ENCODE measurements at regions not wholly inside any gene's neighbourhood (a gene's known extent, or its start where the extent isn't known, plus 50 kb on each side); places are given as distances from the start of the nearest gene placed in this dataset.
"Not testable (repeated sequence)": the region's sequence is repeated elsewhere in the genome, so short reads cannot be mapped to it uniquely, and the experiment has no call there.

DNA sequence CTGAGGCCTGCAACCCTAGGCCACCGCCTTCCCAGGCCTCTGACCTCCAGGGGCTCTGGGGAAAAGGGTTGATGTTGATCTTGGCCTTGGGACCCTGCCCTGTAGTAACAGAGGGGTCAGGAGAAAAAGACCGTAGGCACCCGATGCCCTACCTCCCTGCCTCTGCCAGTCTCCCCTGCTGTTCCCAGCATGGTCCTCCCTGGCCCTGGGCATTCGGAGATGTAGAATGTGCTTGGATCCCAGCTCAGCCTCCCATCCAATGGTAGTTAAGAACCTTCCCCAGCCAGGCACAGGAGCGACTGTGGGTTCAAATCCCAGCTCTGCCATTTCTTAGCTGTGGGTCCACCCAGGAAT, 72.0 kb upstream of the TARDBP start:
- DNase-seq (ENCODE audit: low spot score) = no peak

DNA sequence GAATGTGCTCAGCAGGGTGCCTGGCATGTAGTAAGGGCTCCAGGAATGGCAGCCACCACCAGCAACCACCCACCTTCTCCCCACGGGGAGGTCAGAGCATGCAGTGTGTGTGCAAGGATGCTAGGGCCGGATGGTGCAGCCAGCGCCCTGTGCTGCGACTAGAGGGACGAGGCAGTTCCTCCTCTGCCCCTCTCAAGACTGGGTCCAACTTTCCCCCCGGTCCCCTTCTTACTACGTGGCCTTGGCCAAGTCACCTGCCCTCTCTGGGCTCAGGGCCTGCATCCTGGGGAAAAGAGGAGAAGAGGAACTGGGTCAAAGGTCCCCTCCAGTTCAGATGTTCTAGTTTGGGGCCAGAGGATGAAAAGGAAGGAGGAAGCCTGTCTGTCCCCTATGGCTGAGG, 71.6 kb upstream of the TARDBP start:
- no peak for DNase-seq (ENCODE audit: low spot score)

DNA sequence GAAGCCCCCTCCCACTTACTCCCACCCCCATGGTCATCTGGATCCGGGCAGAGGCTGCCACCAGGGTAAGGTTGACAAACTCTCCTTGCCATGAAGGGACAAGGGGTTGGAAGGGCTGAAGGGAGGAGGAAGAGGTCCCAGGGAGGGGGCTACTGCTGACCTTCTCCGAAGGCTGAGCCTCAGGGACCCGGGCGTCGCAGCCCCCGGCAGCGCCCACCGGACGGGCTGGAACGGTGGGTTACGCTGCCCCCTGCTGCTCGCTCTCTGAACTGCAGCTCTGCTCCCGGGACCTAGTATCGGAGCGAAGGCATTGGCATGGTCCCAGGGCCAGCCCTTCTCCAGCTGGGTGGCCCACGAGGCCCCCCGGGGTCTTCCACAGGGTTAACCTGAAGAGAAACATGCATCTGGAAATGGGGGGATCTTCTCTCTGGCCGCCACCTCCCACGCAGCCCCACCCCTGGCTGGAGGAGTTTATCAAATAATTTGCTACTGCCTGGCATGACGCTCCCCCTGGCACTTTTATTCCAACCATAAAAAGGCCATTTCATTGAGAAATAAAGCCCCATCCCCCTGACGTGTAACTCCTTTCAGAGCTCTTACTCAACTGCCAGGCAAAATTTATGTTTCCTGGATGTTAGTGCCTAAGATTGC, 70.4 kb upstream of the TARDBP start:
- peak; percentile 85 for DNase-seq (ENCODE audit: low spot score)

DNA sequence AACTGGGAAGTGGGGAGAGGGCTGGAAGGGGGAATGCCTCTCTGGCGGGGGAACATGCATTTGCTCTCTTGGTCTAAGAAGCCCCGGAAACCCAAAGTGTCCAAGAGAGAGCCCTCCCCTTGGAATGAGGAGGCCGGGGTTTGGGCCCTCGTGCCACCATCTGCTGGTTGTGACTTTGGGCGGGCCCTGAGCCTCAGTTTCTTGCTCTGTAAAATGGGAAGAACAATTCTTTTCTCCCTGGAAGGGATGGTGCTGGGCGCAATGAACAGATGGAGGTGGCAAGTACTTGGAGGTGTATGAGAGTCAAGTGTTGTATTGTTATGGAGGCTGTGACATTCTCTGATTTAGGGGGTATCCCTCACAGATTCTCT, 69.9 kb upstream of the TARDBP start:
- no peak for DNase-seq (ENCODE audit: low spot score)

DNA sequence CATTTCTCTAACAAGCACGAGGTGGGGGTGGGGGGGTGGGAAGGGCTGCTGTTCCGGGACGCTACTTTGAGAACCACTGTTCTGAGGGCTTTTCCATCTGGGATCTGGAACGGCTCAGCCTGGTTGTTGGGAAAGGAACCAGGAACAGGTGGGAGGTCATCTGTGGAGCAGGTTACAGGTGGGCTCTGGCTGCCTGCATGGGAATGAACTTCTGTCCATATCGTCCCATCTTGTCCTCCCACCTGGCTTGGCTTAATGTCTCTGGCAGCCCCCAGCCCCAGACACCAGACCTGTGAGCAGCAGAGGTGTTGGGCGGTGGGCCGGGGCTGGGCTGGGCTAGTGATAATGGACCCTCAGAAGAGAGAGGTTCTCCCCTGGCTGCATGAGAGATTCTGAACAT, 69.4 kb upstream of the TARDBP start:
- no peak for DNase-seq (ENCODE audit: low spot score)

DNA sequence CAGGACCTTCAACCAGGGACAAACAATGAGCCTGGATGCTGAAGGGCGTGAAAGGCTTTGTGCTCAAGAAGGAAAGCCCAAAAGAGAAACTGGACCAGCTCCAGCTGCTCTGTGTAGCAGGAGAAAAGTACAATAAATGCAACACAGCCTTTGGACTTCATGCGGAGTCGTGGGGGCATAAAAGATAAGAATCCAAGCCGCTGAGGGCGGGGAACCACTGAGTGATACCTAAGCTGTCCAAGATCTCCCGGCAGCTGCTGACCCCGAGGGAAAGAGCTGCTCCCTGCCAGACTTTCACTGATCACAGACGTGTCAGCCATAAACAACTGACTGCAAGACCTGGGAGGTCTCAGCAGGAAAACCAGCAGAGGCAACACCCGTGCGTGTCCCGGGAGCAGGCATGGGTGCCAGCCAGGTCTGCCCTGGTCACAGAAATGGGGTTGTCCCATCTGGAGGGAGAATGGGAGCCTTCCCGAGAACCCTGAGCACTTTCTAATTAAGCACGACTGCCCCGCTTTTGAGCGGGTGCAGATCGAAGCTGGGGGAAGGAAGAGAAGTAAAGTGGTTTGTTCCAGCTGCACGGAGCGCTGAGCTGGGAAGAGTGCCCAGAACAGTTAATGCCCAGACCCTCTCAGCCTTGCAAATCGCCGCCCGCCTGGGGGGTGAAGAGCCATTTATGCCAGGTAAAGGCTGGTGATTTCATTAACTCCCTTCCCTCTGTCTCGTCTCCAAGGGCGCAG, 68.3 kb upstream of the TARDBP start:
- peak; percentile 47 for DNase-seq (ENCODE audit: low spot score)

DNA sequence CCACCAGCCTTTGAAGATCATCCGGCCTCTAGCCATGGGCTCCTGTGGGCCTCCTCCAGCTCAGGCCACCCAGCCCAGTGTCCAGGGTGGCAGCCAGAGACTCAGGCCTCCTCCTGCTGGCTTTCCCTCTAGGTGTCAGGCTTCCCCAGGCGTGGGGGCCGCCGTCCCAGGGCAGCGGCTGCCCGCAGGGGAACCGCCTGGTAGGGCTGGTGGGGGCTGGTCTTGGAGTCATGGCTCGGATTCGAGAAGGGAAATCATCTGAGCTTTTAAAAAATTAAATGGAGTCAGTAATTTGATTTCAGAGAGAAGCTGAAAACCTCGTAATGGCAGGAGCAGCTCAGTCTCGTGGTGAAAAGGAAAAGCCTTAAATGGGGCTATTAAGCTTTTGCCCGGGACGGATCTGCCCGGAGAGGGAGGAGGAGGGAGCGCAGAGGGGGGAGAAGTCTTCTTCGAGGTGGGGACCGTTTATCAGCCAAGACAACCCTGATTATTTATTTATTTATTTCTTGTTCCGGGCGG, 66.4 kb upstream of the TARDBP start:
- no peak for DNase-seq (ENCODE audit: low spot score)

DNA sequence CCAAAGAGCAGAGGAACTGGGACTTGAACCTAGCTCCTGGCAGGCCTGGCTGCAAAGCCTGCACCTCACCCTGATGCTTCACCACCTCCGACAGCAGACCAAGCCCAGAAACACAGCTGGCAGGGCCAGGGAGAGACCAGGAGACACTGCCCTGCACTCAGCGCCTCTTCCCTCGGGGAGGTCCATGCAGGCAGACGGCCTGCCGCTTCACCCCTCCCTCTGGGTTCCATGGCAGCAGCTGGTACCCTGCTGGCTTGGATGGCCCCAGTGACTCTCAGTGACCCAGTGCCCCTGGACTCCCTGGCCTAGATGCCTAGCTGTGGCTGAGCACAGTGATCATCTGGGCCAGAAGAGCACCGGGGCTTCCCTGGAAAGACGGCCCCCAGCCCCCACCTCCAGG, 65.3 kb upstream of the TARDBP start:
- DNase-seq (ENCODE audit: low spot score) = no peak

DNA sequence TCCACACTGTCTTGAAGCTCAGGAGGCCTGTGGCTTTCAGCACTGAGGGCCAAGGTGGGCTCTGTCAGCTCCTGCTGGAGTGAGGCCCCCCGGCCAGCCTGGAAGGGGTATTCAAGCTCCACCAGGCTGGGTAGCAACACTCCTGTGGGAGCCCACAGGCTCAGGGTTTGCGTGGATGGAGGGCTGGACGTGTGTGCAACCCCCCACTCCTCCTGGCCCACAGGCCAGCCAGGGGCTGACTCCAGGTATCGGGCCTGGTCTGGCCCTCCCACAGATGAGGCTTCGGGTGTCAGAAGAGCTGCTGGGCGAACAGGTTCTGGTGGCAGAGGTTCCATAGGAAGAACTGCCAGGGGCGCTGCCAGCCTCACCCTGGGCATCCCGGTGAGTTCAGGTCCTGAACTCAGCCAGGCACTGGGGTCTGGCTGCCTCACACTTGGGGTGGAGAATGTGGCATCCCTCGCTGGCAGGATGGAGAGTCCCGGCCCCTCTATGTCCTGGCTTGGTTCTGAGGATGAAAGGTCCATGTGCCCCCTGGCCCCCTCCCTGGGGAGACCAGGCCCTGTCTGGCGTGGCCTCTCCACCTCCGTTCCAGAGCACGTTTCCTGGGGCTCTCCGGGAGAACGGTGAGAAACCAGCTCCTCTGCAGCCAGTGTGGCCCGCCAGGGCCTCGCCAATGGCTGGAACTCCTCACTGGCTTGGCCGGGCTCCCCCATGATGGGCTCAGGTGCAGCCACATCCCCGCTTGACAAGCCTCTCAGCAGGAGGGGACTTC, 64.6 kb upstream of the TARDBP start:
- no peak for DNase-seq (ENCODE audit: low spot score)

DNA sequence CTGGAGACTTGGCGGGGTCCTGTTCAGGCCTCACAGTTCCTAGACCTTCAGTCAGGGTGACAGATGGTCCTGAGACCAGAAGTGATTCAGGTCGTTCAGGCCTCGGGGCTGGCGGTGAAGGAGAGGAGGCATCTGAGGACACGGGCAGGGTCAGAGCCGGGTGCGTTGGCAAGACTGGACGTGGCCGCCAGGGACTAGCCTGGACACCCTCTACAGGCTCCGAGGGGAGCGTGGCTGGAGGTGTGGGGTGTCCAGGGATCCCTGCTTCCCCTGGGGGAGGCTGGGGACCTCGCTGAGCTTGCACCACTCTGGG, 64.0 kb upstream of the TARDBP start:
- no peak for DNase-seq (ENCODE audit: low spot score)

DNA sequence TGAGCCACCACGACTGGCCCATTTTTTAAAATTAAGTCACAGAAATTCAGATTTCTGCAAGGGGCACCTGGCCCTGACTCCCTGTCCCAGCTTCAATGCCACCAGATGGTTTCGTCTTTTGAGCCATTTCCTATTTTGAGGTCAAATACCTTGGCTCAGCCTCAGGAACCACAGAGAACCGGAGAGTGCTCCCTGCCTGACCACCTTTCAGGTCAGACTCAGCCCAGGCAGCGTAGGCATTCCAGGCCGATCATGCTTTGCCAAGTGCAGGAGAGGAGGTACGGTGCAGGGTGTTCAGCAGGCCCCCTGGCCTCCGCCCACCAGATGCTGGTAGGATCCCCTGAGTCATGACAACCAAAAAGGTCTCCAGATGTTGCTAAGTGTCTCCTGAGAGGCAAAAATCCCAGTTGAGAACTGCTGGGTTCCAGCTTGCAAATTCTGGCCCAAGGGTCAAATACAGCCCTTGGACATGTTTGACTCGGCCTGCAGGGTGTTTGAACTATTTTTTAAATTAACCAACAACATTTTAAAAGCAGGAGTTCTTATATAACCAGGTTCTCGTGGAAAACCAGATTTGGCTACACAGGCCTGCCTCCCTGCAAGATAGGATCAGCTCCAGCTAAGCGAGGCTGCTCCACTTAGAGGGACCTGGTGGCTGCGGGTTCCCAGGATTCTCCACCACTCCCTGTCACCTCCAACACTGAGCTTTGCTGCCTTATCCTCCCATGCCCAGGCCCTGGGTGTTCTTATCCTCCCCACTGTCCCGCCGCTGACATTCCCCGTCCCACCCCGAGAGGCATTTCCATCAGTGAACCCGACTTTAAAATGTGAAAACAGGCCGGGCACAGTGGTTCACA, 61.9 kb upstream of the TARDBP start:
- no peak for DNase-seq (ENCODE audit: low spot score)

DNA sequence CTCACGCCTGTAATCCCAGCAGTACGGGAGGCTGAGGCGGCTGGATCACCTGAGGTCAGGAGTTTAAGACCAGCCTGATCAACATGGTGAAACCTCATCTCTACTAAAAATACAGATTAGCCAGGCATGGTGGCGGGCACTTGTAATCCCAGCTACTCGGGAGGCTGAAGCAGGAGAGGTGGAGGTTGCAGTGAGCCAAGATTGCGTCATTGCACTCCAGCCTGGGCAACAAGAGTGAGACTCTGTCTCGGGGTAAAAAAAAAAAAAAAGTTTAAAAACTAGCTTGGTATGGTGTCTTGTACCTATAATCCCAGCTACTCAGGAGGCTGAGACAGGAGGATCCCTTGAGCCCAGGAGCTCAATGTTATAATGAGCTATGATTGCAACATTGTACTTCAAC, 61.2 kb upstream of the TARDBP start:
- not testable (repeated sequence) for DNase-seq (ENCODE audit: low spot score)

DNA sequence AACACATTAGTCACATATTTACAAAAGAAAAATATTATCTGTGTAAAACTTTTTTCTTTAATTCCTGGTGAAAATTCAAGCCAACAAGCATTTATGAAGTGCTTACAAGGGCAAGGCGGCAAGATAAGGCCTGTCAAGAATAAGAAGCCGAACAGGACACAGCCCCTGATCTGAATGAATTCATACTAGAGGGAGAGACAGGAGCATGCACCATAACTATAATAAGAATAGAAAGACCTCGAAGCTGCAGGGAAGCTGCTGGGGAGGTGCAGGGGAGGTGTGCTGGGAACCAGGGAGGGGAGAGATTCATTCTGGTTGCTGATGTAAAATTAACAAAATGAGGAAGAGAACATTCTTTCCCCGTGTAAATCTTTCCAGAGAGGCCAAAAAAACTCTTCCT, 60.5 kb upstream of the TARDBP start:
- no peak for DNase-seq (ENCODE audit: low spot score)

DNA sequence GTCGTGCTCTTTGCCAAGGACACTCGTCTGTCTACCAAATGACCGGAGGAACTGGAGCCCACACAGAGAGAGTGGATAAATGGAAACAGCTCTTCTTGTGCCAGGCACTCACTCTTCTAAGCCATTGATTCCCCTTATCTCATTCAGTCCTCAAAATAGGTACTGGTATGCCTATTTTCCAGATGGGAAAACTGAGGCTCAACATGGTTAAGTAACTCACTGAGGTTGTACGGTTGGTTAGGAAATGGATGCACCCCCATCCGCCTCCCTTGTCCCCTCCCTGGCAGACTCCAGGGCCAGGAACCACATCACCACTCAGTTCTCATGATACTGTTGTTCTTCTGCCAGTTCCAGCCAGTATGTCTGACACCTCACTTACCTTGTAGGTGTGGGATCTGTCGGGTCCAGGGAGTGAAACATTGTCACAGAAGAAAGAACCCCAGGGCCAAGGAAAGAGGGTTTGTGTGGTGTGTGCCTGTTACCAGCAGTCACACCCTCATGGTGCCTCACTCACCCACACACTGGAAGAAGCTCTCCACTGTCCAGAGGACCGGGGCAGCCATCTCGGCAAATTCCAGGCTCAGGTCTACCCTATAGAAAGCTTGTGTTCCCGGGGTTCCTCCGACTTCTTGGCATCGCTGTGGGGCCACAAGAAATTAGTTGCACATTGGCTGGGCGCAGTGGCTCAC, 58.8 kb upstream of the TARDBP start:
- DNase-seq (ENCODE audit: low spot score) = no peak

DNA sequence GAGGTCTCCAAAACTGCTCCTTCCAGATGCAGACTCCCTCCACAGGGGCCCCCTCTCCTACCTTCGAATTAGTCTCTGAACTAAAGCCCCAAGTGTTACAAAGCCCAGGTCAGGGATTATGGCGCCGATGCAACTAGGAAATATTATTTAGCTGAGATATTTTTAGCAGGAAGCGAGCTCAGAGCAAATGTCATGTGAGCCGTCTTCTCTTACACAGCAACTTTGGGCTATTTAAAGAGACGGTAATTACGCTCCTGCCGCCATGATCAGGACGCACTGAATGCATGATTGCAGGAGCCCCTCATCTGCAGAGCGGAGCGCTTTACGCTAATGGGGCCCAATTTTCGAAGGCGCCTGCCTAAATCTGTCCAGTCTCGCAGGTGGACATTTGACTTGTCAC, 55.3 kb upstream of the TARDBP start:
- DNase-seq (ENCODE audit: low spot score) = no peak

DNA sequence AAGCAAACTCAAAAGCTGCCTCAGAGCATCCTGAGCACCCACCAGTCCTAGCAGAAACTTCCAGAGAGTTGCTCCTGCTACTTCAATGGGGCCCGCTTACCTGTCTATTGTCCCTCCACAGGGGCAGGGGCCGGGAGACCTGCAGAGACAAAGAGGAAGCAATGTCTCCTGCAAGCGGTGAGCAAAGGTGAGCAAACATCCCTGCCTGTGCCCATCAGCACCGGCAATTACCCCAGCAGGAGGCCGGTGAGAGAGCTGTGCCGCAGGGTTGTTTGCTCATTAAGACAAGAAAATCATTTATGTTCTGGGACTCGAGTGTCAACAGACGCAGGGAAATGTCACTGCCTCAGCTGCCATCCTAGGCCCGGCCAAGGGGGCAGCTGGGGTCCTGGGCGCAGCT, 53.8 kb upstream of the TARDBP start:
- no peak for DNase-seq (ENCODE audit: low spot score)

DNA sequence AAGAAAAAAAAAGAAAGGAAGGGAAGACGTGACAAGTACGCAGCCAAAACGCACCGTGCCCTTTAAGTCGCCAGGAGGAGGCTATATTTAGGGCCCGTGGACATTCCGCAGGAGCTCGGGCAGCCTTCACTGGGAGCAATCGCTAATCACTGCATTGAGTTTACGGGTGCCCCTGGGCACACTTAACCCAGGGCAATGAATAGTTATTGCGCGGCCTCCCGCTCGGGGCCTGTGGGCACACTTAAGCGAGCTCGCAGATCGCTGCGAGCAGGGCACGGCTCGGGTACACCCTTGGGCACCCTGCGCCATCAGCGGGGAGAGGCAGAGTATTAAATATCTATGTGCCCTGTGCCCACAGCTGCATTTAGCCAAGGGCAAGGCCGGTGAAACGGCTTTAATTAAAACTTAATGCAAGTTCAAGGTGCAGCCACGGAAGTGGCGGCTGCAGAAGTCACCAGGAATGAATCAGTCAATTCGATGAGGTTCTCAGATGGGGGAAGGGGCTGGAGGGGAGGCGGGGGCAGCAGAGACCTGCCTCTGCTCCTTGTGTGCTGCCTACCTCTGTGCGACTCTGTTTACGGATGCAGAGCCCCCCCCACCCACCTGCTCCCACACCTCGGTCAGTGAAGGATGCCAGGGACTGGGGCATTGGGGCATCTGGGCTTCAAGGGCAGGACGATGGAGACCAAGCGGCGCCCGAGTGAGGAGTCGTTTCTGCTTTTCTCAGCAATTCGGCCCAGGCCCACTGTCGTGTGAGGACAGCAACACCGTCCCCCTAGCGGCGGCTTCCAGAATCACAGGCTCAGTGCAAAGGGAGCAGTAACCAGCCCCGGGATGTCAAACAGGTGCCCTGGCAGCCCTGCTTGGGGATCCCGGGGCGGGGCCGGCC, 51.8 kb upstream of the TARDBP start:
- peak; percentile 83 for DNase-seq (ENCODE audit: low spot score)

DNA sequence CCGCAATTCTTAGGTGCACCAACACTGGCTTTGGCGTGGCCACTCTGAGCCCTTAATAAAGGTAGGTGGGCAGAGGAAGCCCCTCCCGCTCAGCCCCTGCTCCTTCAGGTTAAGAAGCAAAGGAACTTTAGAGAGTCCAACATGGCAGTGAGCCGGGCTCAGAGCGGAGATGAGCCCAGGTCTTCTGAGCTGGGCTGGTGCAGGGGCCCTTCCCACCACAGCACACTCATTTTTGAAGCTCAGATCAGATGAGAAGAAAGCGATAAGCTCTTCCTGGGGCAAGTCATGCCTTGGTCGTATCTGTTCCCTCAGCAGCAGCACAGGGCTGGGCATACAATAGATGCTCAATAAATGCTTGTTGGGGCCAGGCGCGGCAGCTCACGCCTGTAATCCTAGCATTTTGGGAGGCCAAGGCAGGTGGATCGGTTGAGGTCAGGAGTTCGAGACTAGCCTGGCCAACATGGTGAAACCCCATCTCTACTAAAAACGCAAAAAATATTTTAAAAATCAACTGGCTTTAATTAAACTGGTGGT, 51.1 kb upstream of the TARDBP start:
- DNase-seq (ENCODE audit: low spot score) = no peak

DNA sequence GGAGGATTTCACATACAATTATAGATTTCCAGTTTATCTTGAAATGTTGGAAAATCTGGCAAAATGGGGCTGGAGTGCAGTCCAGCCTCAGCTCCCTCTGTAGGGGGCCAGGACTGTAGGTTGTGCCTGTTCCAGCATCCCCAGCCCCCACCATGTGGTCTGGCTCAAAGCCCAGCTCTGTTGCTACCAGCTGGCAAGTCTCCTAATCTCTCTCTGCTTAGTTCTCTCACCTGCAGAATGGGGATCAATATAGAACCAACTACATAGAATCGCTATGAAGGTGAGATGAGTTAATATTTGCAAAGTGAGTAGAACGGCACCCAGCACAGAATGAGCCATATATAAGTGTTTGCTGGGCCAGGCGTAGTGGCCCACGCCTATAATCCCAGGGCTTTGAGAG, 50.0 kb upstream of the TARDBP start:
- DNase-seq (ENCODE audit: low spot score) = no peak

Data from AG08395 (cell line).